Hematopoietic multipotent progenitor cell (in vitro differentiated cells): ENCODE measurements at regions not wholly inside any gene's neighbourhood (a gene's known extent, or its start where the extent isn't known, plus 50 kb on each side); places are given as distances from the start of the nearest gene placed in this dataset.

ENCODE experiments used
- DNase-seq, 3 donors: peaks; one replicate each; pipeline ENCODE4 v3.0.0-alpha.2; 2011 to 2015; ENCODE audit warnings: low read depth in 2 of 3, low spot score in 2 of 3

- DNase-seq = peak in 2 of 3 donors; percentile 58 to 78
These were observed 95.3 kb upstream of the FAM136A start for GRCh38 chr2:70397186-70397585.

- DNase-seq = peak in 2 of 3 donors; percentile 33 to 70
These were observed 94.7 kb upstream of the FAM136A start for GRCh38 chr2:70396612-70397011.

GRCh38 chr2:70393881-70394280 lies 92.0 kb upstream of the FAM136A start:
- DNase-seq = no peak

GRCh38 chr2:70391988-70392387 lies 90.1 kb upstream of the FAM136A start:
- no peak for DNase-seq

GRCh38 chr2:70391259-70391658 lies 89.4 kb upstream of the FAM136A start:
- no peak for DNase-seq

GRCh38 chr2:70388813-70389212 lies 86.9 kb upstream of the FAM136A start:
- no peak for DNase-seq

GRCh38 chr2:70388128-70388527 lies 86.3 kb upstream of the FAM136A start:
- DNase-seq = no peak

GRCh38 chr2:70385966-70386595 lies 84.2 kb upstream of the FAM136A start:
- no peak for DNase-seq

- DNase-seq = no peak
These were observed 83.3 kb upstream of the FAM136A start for GRCh38 chr2:70385204-70385603.

- DNase-seq = no peak
These were observed 80.0 kb upstream of the FAM136A start for GRCh38 chr2:70381821-70382220.

- no peak for DNase-seq
These were observed 79.4 kb upstream of the FAM136A start for GRCh38 chr2:70381235-70381634.

GRCh38 chr2:70380621-70381020 lies 78.8 kb upstream of the FAM136A start:
- DNase-seq = no peak

GRCh38 chr2:70374616-70375015 lies 72.7 kb upstream of the FAM136A start:
- no peak for DNase-seq

- no peak for DNase-seq
These were observed 69.9 kb upstream of the FAM136A start for GRCh38 chr2:70371753-70372152.

- no peak for DNase-seq
These were observed 67.2 kb upstream of the FAM136A start for GRCh38 chr2:70369082-70369481.

- DNase-seq = no peak
These were observed 66.7 kb upstream of the FAM136A start for GRCh38 chr2:70368545-70368944.

GRCh38 chr2:70367722-70368323 lies 66.0 kb upstream of the FAM136A start:
- DNase-seq = no peak

- no peak for DNase-seq
These were observed 60.8 kb upstream of the FAM136A start for GRCh38 chr2:70362661-70363060.

GRCh38 chr2:70360661-70361270 lies 58.9 kb upstream of the FAM136A start:
- no peak for DNase-seq

- no peak for DNase-seq
These were observed 55.8 kb upstream of the FAM136A start for GRCh38 chr2:70357684-70358071.

- DNase-seq = peak in 1 of 3 donors; percentile 47
These were observed 55.2 kb upstream of the FAM136A start for GRCh38 chr2:70356941-70357683.
